GM12864 (cell line): ENCODE measurements at regions not wholly inside any gene's neighbourhood (a gene's known extent, or its start where the extent isn't known, plus 50 kb on each side); places are given as distances from the start of the nearest gene placed in this dataset.

Experiments
- DNase-seq: peaks from one replicate; pipeline ENCODE4 v3.0.0-alpha.2; 2011; ENCODE audit warnings: low read depth
- H3K4me3 ChIP-seq: 2 replicates; pipeline ENCODE4 v1.5.1; 2011; ENCODE audit warnings: mild to moderate bottlenecking, low read depth, low read length, control low read depth
- TF ChIP-seq, protein P1 (sequence below): IDR thresholded peaks from 2 replicates; pipeline ENCODE4 v1.5.1; 2011; ENCODE audit warnings: low read depth, mild to moderate bottlenecking, moderate library complexity, low read length, control low read depth, inconsistent platforms; ENCODE audit errors: missing control alignments

DNA sequence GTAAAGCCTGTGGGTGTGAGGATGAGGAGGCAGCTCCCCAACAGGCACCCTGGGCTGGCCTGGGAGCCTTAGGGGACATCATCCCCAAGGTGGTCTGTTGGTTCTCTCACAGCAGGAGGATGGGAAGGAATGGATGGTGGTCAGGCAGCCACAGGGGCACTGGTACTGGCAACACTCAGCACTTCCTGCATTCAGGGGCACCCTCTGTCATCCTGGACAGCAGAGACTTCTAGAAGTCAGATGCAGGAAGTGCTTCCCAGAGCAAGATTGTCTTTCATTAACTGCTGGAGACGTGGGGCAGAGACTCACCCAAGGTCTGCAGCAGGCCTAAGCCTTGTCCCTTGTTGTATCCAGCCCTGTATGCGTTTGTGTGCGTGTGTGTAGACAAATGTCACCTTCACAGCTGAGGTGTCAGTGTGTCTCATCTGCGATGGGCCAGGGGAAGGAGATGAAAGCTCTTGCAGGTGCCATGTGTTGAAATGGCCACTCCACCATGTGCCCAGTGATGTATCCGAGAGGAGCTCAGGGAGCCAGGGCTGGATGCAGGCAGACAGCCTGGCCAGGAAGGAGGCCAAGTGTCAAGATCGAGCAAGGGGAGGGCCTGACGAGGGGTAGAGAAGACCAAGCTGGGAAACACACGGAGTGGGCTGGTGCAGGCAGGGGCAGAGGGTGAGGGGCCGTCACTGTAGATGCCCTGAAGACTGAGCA, 85.1 kb downstream of the PITPNM2 start:
- no peak for DNase-seq
- no peak overlapping the region for H3K4me3 ChIP-seq
- TF ChIP-seq, protein P1, sequence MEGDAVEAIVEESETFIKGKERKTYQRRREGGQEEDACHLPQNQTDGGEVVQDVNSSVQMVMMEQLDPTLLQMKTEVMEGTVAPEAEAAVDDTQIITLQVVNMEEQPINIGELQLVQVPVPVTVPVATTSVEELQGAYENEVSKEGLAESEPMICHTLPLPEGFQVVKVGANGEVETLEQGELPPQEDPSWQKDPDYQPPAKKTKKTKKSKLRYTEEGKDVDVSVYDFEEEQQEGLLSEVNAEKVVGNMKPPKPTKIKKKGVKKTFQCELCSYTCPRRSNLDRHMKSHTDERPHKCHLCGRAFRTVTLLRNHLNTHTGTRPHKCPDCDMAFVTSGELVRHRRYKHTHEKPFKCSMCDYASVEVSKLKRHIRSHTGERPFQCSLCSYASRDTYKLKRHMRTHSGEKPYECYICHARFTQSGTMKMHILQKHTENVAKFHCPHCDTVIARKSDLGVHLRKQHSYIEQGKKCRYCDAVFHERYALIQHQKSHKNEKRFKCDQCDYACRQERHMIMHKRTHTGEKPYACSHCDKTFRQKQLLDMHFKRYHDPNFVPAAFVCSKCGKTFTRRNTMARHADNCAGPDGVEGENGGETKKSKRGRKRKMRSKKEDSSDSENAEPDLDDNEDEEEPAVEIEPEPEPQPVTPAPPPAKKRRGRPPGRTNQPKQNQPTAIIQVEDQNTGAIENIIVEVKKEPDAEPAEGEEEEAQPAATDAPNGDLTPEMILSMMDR = no peak

DNA sequence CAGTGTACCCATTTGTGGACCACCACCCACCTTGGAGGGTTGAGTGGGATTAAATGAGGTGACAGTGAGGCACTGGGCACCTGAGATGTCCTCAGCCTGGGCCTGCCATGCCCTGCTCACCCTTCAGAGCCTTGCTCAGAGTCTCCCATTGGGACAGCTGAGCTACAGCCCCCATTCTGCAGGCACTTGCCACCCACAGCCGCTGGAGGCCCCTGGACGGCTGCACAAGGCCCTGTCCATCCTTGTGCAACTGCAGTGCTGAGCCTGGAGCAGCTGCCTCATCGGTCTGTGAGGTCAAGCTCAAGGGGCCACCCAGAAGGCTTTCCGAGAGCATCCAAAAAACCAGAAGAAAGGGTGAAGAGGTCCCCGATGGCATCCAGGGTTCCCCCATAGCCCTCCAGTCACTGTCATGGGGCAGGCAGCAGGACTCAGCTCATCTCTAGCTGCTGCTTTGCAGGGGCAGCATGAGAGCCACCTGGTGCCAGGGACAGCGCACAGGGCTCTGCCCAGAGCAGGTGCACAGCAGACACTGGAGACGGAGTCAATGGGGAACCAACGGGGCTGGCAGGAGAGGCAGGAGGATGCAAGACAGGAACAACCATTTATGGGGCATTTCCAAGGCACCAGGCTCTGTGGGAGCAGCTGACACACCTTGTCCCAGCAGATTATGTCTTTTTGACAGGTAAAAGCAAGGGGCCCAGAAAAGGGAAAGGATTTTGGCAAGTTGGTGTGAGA, 84.6 kb downstream of the ARL6IP4 start:
- no peak overlapping the region for H3K4me3 ChIP-seq

DNA sequence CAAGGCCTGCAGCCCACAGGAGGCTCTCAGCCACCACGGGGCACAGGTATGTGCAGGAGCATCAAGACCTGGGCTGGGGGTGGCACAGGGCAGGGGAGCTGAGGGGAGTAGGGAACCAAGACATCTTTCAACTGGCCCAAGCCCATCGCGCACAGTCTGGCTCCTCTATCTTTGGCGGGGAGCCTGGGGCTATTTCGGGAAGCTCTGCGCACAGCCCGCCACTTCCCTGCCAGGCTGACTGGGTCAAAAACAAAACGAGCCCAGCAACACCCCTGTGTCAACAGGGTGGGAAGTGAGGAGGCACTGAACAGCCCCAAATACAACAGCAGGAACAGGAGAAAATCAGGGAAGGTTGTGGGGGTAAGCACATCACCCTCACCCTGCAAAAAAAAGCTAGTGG, 83.9 kb downstream of the ARL6IP4 start:
- TF ChIP-seq, protein P1 = no peak
- DNase-seq = no peak
- H3K4me3 ChIP-seq = no peak overlapping the region

More for the DNA sequence above, 84.6 kb downstream of the ARL6IP4 start:
- no peak for DNase-seq
- TF ChIP-seq, protein P1 = no peak

DNA sequence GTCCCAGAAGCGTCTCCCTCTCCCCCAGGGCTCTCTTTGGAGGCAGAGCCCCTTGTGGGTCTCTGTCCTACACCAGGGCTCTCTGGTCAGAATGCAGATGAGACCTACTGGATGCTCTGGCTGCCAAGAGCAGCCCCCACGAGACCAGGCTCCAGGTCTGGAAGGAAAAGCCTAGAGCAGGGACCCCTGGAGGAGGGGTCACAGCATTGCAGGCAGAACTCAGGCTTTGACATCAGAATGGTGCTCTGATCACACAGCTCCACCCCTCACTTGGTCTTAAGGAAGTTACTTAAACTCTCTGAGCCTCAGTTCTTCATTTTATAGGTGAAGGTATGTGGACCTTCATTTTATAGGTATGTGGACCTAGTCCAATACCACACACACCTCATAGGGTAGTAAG, 83.1 kb downstream of the ARL6IP4 start:
- DNase-seq = no peak
- no peak overlapping the region for H3K4me3 ChIP-seq
- TF ChIP-seq, protein P1 = peak; percentile 61

DNA sequence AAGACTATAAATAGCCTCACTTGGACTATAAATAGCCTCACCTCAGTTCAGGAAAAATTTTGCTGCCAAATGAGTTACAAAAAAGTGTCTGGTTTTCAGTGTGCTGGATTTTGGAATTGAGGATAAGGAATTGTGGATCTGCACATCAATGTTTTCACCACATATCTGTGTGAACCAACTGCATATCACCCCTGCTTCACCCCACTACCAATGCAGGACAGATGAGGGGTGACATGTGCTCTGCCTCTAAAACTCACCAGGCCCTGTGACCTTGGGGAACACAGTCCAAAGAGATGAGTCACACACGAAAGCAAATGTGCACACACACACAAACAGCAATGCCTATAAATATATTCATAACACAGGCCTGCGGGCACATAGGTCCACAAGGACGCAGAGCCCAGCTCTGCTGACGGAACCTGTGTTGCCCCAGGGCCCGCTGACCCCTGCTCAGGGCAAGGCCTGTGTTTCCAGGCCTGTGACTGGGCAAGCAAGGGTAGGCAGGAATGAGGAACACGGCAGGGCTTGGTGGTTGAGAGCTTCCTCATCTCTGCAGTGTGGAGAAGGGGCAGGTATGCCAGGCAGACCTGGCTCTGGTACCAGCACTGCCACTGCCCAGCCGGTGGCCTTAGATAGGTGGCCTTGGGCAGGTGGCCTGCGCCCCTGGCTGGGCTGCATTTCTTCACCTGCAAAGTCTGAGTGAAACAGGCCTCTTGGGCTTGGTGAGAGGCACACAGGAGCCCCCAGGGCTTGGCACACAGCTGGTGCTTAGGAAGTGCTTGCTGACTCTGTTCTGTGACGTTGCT, 82.4 kb downstream of the ARL6IP4 start:
- DNase-seq = no peak
- TF ChIP-seq, protein P1 = no peak
- H3K4me3 ChIP-seq = no peak overlapping the region

DNA sequence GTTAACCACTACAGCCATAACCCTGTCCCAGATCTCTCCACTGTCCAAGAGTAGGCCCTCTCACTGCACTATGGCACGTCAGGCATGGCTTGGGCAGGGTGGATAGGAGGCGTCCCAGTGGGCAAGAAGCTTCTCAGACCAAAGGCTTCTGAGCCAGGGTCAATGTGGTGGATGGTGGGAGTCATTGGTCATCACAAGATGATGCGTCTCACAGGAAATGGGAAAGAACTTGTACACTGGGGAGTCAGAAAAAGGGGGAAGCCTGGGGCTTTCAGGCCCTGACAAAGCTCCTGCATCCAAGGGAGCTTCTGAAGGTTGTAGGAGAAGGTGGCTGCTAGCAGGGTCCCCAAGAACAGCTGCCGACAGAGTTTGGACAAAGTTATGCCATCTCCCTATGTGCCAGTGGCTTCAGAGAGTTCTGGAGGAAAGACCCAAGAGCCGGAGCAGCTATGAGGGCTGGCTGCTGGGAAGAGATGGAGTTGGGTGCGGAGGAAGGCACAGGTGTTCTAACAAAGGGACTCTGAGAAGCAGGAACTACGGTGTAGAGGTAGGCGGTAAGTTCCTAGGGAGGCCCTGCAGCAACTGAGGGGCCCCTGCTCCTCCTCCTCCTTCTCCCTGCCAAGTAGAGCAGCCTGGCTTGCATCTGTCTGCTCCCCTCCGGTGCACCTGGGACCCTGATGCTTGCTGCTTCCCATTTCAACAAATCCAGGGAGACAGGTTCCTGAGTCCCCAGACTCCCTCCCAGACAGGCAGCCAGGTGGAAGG, 81.1 kb downstream of the ARL6IP4 start:
- TF ChIP-seq, protein P1 = no peak
- no peak for DNase-seq
- no peak overlapping the region for H3K4me3 ChIP-seq
